HepG2 (cell line): ENCODE measurements at regions not wholly inside any gene's neighbourhood (a gene's known extent, or its start where the extent isn't known, plus 50 kb on each side); places are given as distances from the start of the nearest gene placed in this dataset.

ENCODE experiments used
- ATAC-seq: fragments of 200-7000 bp; cut with Tn5 transposase; 3 replicates; pipeline ENCODE4 v1.9.1; 2020; ENCODE audit warnings: mild to moderate bottlenecking, moderate library complexity
- BruUV-seq: library from RNA; stranded (reverse); fragments of 400-500 nt; replicated peaks from 2 replicates; lab custom pipeline; 2021; lab: Mats Ljungman, UMichigan
- CTCF ChIA-PET: fragments of 300-600 bp; formaldehyde crosslinking; extraction: SDS; loops from one replicate; lab custom pipeline; 2021; ENCODE audit warnings: low total read pairs, inconsistent platforms, low intra/inter-chr PET ratio; lab: Yijun Ruan, JAX
- POLR2A ChIA-PET: fragments of 350-600 bp; sonication (Branson Sonifier 250); formaldehyde crosslinking; loops from one replicate; lab custom pipeline; 2020; ENCODE audit warnings: antibody characterized with exemption, inconsistent platforms; lab: Yijun Ruan, JAX
- DNase-seq: peaks from one replicate; pipeline ENCODE4 v3.0.0-alpha.2; 2015; ENCODE audit warnings: low spot score
- FAIRE-seq: peaks from 3 replicates; lab custom pipeline; 2011; peaks lifted over from hg19 to GRCh38; lab: Jason Lieb, UNC
- H2AFZ ChIP-seq: one replicate; pipeline ENCODE4 v1.6.1; 2011; ENCODE audit warnings: low read length, inconsistent platforms
- H3K27ac ChIP-seq: fragments of 300-600 bp; 3 replicates; pipeline ENCODE4 v1.8.0; 2011; ENCODE audit warnings: mixed run types, mild to moderate bottlenecking, mixed read lengths, low read length, inconsistent platforms; ENCODE audit not compliant: insufficient read depth; ENCODE audit errors: extremely low read length
- H3K27me3 ChIP-seq, 2 experiments: fragments of 200-600 bp in 1 of 2; 2 replicates in 1 of 2; 3 replicates in 1 of 2; pipeline versions ENCODE4 v1.6.0 to v1.8.0; 2011; ENCODE audit warnings: low read length in 2 of 2, mild to moderate bottlenecking in 2 of 2, moderate library complexity in 2 of 2, inconsistent platforms in 1 of 2; ENCODE audit not compliant: insufficient read depth in 2 of 2, control insufficient read depth in 1 of 2
- H3K36me3 ChIP-seq, 2 experiments: fragments of 200-600 bp in 1 of 2; replicated peaks in 1 of 2; 2 replicates in 1 of 2; 3 replicates in 1 of 2; pipeline versions ENCODE4 v1.5.1 to v1.8.0; 2011; ENCODE audit warnings: low read length in 2 of 2, inconsistent platforms in 1 of 2; ENCODE audit not compliant: insufficient read depth in 2 of 2, control insufficient read depth in 1 of 2
- H3K4me1 ChIP-seq: 2 replicates; pipeline ENCODE4 v1.5.1; 2012; ENCODE audit warnings: low read length, inconsistent platforms; ENCODE audit not compliant: insufficient read depth
- H3K4me2 ChIP-seq: 2 replicates; pipeline ENCODE4 v1.6.0; 2011; ENCODE audit warnings: low read depth, low read length, inconsistent platforms
- H3K4me3 ChIP-seq, 3 experiments: fragments of 200-600 bp in 1 of 3; sonication (generic), shearing (Covaris generic) in 1 of 3; replicated peaks in 1 of 3; 2 replicates each; pipeline ENCODE4 v1.5.1; 2011 to 2016; ENCODE audit warnings: low read length in 3 of 3, inconsistent platforms in 2 of 3, low read depth in 2 of 3, mild to moderate bottlenecking in 2 of 3, control low read depth in 1 of 3, mixed read lengths in 1 of 3; ENCODE audit not compliant: insufficient read depth in 1 of 3
- H3K79me2 ChIP-seq: one replicate; pipeline ENCODE4 v1.6.1; 2011; ENCODE audit warnings: low read length, inconsistent platforms; ENCODE audit not compliant: insufficient read depth
- H3K9ac ChIP-seq: 2 replicates; pipeline ENCODE4 v1.6.0; 2011; ENCODE audit warnings: mild to moderate bottlenecking, low read depth, low read length, inconsistent platforms; ENCODE audit not compliant: insufficient read depth
- H3K9me3 ChIP-seq: 2 replicates; pipeline ENCODE4 v1.5.1; 2012; ENCODE audit warnings: mild to moderate bottlenecking, low read length
- H4K20me1 ChIP-seq: 2 replicates; pipeline ENCODE4 v1.6.0; 2011; ENCODE audit warnings: inconsistent platforms, mild to moderate bottlenecking, low read length, moderate library complexity; ENCODE audit not compliant: insufficient read depth
- ARHGAP35 ChIP-seq: sonication (generic); formaldehyde crosslinking; IDR thresholded peaks from 2 replicates; pipeline ENCODE4 v1.9.0; 2022; ENCODE audit warnings: mild to moderate bottlenecking, inconsistent platforms, moderate library complexity, missing genetic modification reagents, borderline replicate concordance
- ARID2 ChIP-seq: sonication (generic); formaldehyde crosslinking; IDR thresholded peaks from 2 replicates; pipeline ENCODE4 v1.8.1; 2022; ENCODE audit warnings: mild to moderate bottlenecking, missing genetic modification reagents, borderline replicate concordance
- ATF1 ChIP-seq: IDR thresholded peaks from 2 replicates; pipeline ENCODE4 v1.6.1; 2016; ENCODE audit warnings: mild to moderate bottlenecking, control low read depth
- CENPX ChIP-seq: sonication (generic); formaldehyde crosslinking; IDR thresholded peaks from 2 replicates; pipeline ENCODE4 v1.9.0; 2021; ENCODE audit warnings: mild to moderate bottlenecking, missing genetic modification reagents, moderate library complexity
- HOXA3 ChIP-seq: sonication (generic); formaldehyde crosslinking; IDR thresholded peaks from 2 replicates; pipeline ENCODE4 v1.5.0; 2020; ENCODE audit warnings: missing genetic modification reagents
- HOXA5 ChIP-seq: sonication (generic); formaldehyde crosslinking; IDR thresholded peaks from 2 replicates; pipeline ENCODE4 v1.4.0; 2020; ENCODE audit warnings: missing genetic modification reagents
- MTA3 ChIP-seq: sonication (generic); formaldehyde crosslinking; IDR thresholded peaks from 2 replicates; pipeline ENCODE4 v1.4.0; 2020; ENCODE audit warnings: missing genetic modification reagents
- NAIF1 ChIP-seq: sonication (generic); formaldehyde crosslinking; IDR thresholded peaks from 2 replicates; pipeline ENCODE4 v1.5.0; 2020; ENCODE audit warnings: mild to moderate bottlenecking, missing genetic modification reagents, borderline replicate concordance
- PCBP1 ChIP-seq: fragments of 200-400 bp; formaldehyde crosslinking; IDR thresholded peaks from 2 replicates; pipeline ENCODE4 v1.6.1; 2017; ENCODE audit warnings: mild to moderate bottlenecking, low read depth, low read length, borderline replicate concordance
- ZNF775 ChIP-seq: sonication (generic); formaldehyde crosslinking; IDR thresholded peaks from 2 replicates; pipeline ENCODE4 v1.4.0; 2020; ENCODE audit warnings: missing genetic modification reagents, mild to moderate bottlenecking, moderate library complexity, borderline replicate concordance
- WGBS: methylation state at CpG from one replicate; pipeline ENCODE4 v1.1.6; 2017; ENCODE audit warnings: low lambda C conversion rate; 5-methylcytosine and 5-hydroxymethylcytosine counted together
- in situ Hi-C: cut with HindIII; loops from 2 replicates; pipeline ENCODE4 v1.10.0; 2017; ENCODE audit warnings: low pct_unique_long_range_greater_than_20kb; ENCODE audit not compliant: extremely low pct_ligation_motif_present
- intact Hi-C: fragments of 100-400 bp; cut with micrococcal nuclease; formaldehyde crosslinking; loops from one replicate; pipeline ENCODE4 v1.10.0; 2022; ENCODE audit not compliant: unreplicated experiment
- TF ChIP-seq, protein P1 (sequence below): sonication (generic); formaldehyde crosslinking; IDR thresholded peaks from 2 replicates; pipeline ENCODE4 v1.4.0; 2020; ENCODE audit warnings: mild to moderate bottlenecking, missing genetic modification reagents
- TF ChIP-seq, protein P2 (sequence below): sonication (generic); formaldehyde crosslinking; IDR thresholded peaks from 2 replicates; pipeline ENCODE4 v1.8.1; 2023; ENCODE audit warnings: mild to moderate bottlenecking, missing genetic modification reagents
- TF ChIP-seq, protein P3 (sequence below): sonication (generic); formaldehyde crosslinking; IDR thresholded peaks from 2 replicates; pipeline ENCODE4 v1.8.1; 2023; ENCODE audit warnings: mild to moderate bottlenecking, missing genetic modification reagents, borderline replicate concordance
- TF ChIP-seq, protein P4 (sequence below): IDR thresholded peaks from 2 replicates; pipeline ENCODE4 v1.4.0; 2020; ENCODE audit warnings: mild to moderate bottlenecking, missing genetic modification reagents

DNA sequence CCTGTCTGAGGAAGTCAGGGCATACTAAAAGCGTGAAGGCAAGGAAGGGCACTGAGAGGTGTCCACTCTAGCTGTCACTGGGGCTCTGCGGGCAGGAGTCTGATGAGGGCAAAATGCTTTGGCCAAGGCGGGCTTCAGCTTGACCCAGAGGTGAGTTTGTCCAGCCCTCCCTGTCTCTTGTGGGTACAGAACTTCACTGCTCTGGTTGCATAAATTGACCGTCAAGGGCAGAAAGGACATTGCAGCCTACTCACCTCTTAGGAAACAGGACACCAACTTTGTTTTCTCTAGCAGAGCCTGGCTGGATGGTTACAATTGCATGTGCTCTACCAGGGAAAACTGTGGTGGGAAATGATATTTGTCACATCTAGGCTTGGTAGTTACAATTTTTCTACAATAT, 170.9 kb downstream of the TMEM38B start:
- intact Hi-C loops (no loop called here), in situ Hi-C loops (no loop called here)
- Histone ChIP-seq H3K9ac (no peak overlapping the region), H3K36me3 (no peaks in the 10 kb centered on the region), H3K4me1 (no peaks in the 10 kb centered on the region), H3K4me2 (no peak overlapping the region), H4K20me1 (no peaks in the 10 kb centered on the region), H3K4me3 (no peak overlapping the region), H3K27ac (no peak overlapping the region), H3K9me3 (no peaks in the 10 kb centered on the region), H3K27me3 (no peaks in the 10 kb centered on the region), H3K79me2 (no peaks in the 10 kb centered on the region), H2AFZ (no peak overlapping the region)
- CTCF ChIA-PET, result no interaction called here
- DNase-seq (no peak), FAIRE-seq (no peak), ATAC-seq (no peak; the same call in 2 of the 3 replicates)
- 36% methylated on average over 4 of the region's 4 CpGs for WGBS
- POLR2A ChIA-PET, result no interaction called here
- BruUV-seq, result no TSS peak
- TF ChIP-seq NAIF1 (CRISPR knock-in tag) (no peak), HOXA5 (CRISPR knock-in tag) (no peak), PCBP1 (no peak), ARID2 (no peak), ATF1 (CRISPR knock-in tag) (no peak), ZNF775 (CRISPR knock-in tag) (no peak), ARHGAP35 (no peak), CENPX (no peak), MTA3 (CRISPR knock-in tag) (no peak), HOXA3 (CRISPR knock-in tag) (no peak)
- TF ChIP-seq, protein P1, sequence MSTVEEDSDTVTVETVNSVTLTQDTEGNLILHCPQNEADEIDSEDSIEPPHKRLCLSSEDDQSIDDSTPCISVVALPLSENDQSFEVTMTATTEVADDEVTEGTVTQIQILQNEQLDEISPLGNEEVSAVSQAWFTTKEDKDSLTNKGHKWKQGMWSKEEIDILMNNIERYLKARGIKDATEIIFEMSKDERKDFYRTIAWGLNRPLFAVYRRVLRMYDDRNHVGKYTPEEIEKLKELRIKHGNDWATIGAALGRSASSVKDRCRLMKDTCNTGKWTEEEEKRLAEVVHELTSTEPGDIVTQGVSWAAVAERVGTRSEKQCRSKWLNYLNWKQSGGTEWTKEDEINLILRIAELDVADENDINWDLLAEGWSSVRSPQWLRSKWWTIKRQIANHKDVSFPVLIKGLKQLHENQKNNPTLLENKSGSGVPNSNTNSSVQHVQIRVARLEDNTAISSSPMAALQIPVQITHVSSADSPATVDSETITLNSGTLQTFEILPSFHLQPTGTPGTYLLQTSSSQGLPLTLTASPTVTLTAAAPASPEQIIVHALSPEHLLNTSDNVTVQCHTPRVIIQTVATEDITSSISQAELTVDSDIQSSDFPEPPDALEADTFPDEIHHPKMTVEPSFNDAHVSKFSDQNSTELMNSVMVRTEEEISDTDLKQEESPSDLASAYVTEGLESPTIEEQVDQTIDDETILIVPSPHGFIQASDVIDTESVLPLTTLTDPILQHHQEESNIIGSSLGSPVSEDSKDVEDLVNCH (CRISPR knock-in tag), result no peak
- TF ChIP-seq, protein P2, sequence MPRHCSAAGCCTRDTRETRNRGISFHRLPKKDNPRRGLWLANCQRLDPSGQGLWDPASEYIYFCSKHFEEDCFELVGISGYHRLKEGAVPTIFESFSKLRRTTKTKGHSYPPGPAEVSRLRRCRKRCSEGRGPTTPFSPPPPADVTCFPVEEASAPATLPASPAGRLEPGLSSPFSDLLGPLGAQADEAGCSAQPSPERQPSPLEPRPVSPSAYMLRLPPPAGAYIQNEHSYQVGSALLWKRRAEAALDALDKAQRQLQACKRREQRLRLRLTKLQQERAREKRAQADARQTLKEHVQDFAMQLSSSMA (CRISPR knock-in tag), result no peak
- TF ChIP-seq, protein P3, sequence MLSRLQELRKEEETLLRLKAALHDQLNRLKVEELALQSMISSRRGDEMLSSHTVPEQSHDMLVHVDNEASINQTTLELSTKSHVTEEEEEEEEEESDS, result no peak
- TF ChIP-seq, protein P4, sequence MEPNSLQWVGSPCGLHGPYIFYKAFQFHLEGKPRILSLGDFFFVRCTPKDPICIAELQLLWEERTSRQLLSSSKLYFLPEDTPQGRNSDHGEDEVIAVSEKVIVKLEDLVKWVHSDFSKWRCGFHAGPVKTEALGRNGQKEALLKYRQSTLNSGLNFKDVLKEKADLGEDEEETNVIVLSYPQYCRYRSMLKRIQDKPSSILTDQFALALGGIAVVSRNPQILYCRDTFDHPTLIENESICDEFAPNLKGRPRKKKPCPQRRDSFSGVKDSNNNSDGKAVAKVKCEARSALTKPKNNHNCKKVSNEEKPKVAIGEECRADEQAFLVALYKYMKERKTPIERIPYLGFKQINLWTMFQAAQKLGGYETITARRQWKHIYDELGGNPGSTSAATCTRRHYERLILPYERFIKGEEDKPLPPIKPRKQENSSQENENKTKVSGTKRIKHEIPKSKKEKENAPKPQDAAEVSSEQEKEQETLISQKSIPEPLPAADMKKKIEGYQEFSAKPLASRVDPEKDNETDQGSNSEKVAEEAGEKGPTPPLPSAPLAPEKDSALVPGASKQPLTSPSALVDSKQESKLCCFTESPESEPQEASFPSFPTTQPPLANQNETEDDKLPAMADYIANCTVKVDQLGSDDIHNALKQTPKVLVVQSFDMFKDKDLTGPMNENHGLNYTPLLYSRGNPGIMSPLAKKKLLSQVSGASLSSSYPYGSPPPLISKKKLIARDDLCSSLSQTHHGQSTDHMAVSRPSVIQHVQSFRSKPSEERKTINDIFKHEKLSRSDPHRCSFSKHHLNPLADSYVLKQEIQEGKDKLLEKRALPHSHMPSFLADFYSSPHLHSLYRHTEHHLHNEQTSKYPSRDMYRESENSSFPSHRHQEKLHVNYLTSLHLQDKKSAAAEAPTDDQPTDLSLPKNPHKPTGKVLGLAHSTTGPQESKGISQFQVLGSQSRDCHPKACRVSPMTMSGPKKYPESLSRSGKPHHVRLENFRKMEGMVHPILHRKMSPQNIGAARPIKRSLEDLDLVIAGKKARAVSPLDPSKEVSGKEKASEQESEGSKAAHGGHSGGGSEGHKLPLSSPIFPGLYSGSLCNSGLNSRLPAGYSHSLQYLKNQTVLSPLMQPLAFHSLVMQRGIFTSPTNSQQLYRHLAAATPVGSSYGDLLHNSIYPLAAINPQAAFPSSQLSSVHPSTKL (CRISPR knock-in tag), result no peak
